Transverse colon (tissue), 4 donors: ENCODE measurements at regions not wholly inside any gene's neighbourhood (a gene's known extent, or its start where the extent isn't known, plus 50 kb on each side); places are given as distances from the start of the nearest gene placed in this dataset.

ENCODE experiments used
- CTCF ChIP-seq, 5 experiments: fragments of 200-600 bp in 3 of 5; fragments of 450-650 bp in 2 of 5; sonication (generic) in 3 of 5; IDR thresholded peaks; 1 replicate in 2 of 5; 2 replicates in 3 of 5; pipeline ENCODE4 v1.5.1; 2016 to 2017; ENCODE audit warnings: antibody characterized with exemption in 5 of 5, inconsistent platforms in 3 of 5, mild to moderate bottlenecking in 2 of 5, moderate library complexity in 1 of 5
- EP300 ChIP-seq: sonication (generic); formaldehyde crosslinking; IDR thresholded peaks from one replicate; pipeline ENCODE4 v1.6.1; 2017; ENCODE audit warnings: antibody characterized with exemption, low read depth
- POLR2A ChIP-seq: fragments of 450-650 bp; IDR thresholded peaks from one replicate; pipeline ENCODE4 v1.6.1; 2016; ENCODE audit warnings: antibody characterized with exemption, mild to moderate bottlenecking, moderate library complexity
- POLR2AphosphoS5 ChIP-seq, 3 donors: sonication (generic); formaldehyde crosslinking; IDR thresholded peaks; one replicate each; pipeline ENCODE4 v1.6.1; 2016; ENCODE audit warnings: antibody characterized with exemption in 3 of 3

- no peak for TF ChIP-seq POLR2AphosphoS5 (IDR thresholded peaks at IDR 0.05)
- no peak for TF ChIP-seq CTCF (IDR thresholded peaks at IDR 0.05)
- TF ChIP-seq EP300, result no peak
- TF ChIP-seq POLR2A, result no peak
Measured at GRCh38 chr9:687994-688393, 153.5 kb upstream of the DMRT1 start.
